Activated B cell treated with CpG ODN at 0.5 μM for 24 hours (primary cell): ENCODE measurements at regions not wholly inside any gene's neighbourhood (a gene's known extent, or its start where the extent isn't known, plus 50 kb on each side); places are given as distances from the start of the nearest gene placed in this dataset.

ENCODE experiments used
- ATAC-seq: fragments of 200-7000 bp; cut with Tn5 transposase; one replicate; pipeline ENCODE4 v1.10.0; 2021; ENCODE audit warnings: low read depth, mild to moderate bottlenecking, moderate library complexity
- CTCF ChIA-PET: fragments of 350-600 bp; sonication (Branson Sonifier 250); formaldehyde crosslinking; loops from one replicate; lab custom pipeline; 2021; ENCODE audit warnings: antibody characterized with exemption; lab: Charles Lee
- POLR2A ChIA-PET: fragments of 350-600 bp; sonication (Branson Sonifier 250); formaldehyde crosslinking; loops from one replicate; lab custom pipeline; 2021; ENCODE audit warnings: antibody characterized with exemption; lab: Charles Lee
- DNase-seq: peaks from one replicate; pipeline ENCODE4 v3.0.0; 2022
- H3K27ac Mint-ChIP-seq: one replicate; pipeline ENCODE4 v1.8.0; 2020; ENCODE audit warnings: mixed read lengths
- H3K27me3 Mint-ChIP-seq: one replicate; pipeline ENCODE4 v1.8.0; 2021; ENCODE audit warnings: mixed read lengths
- H3K36me3 Mint-ChIP-seq: one replicate; pipeline ENCODE4 v1.8.0; 2021; ENCODE audit warnings: low read depth, mixed read lengths
- H3K4me1 Mint-ChIP-seq: one replicate; pipeline ENCODE4 v1.8.0; 2021; ENCODE audit warnings: mixed read lengths
- H3K4me3 Mint-ChIP-seq: one replicate; pipeline ENCODE4 v1.8.0; 2020; ENCODE audit warnings: mild to moderate bottlenecking, mixed read lengths
- H3K9me3 Mint-ChIP-seq: one replicate; pipeline ENCODE4 v1.8.0; 2020; ENCODE audit warnings: mixed read lengths
- CTCF ChIP-seq: fragments of 200-600 bp; IDR thresholded peaks from one replicate; pipeline ENCODE4 v1.8.0; 2022; ENCODE audit warnings: antibody characterized with exemption, mild to moderate bottlenecking
- intact Hi-C: fragments of 100-400 bp; cut with micrococcal nuclease; formaldehyde crosslinking; loops from one replicate; pipeline ENCODE4 v1.15.1; 2024

- Mint-ChIP-seq H3K4me3 (no peak overlapping the region), H3K27ac (no peak overlapping the region), H3K9me3 (peaks cover 7% of the 10 kb centered on the region), H3K4me1 (no peaks in the 10 kb centered on the region), H3K36me3 (no peaks in the 10 kb centered on the region), H3K27me3 (no peaks in the 10 kb centered on the region)
- TF ChIP-seq CTCF: no peak
- intact Hi-C loops: no loop called here
- ATAC-seq: no peak
- DNase-seq: no peak
- POLR2A ChIA-PET: no interaction called here
- CTCF ChIA-PET: no interaction called here
Measured at GRCh38 chr3:139197251-139197650, 146.6 kb upstream of the MRPS22 start.

GRCh38 chr3:139198186-139198585 lies 145.6 kb upstream of the MRPS22 start:
- ChIA-PET CTCF (no interaction called here), POLR2A (no interaction called here)
- Mint-ChIP-seq H3K9me3 (peaks cover 7% of the 10 kb centered on the region), H3K27me3 (no peaks in the 10 kb centered on the region), H3K4me3 (no peak overlapping the region), H3K36me3 (no peaks in the 10 kb centered on the region), H3K27ac (no peak overlapping the region), H3K4me1 (no peaks in the 10 kb centered on the region)
- no peak for DNase-seq
- intact Hi-C loops: no loop called here
- ATAC-seq: no peak
- no peak for TF ChIP-seq CTCF

GRCh38 chr3:139198929-139199328 lies 144.9 kb upstream of the MRPS22 start:
- Mint-ChIP-seq H3K27ac (no peak overlapping the region), H3K9me3 (peaks cover 7% of the 10 kb centered on the region), H3K27me3 (no peaks in the 10 kb centered on the region), H3K4me1 (no peaks in the 10 kb centered on the region), H3K4me3 (no peak overlapping the region), H3K36me3 (no peaks in the 10 kb centered on the region)
- no peak for ATAC-seq
- POLR2A ChIA-PET: no interaction called here
- no peak for DNase-seq
- intact Hi-C loops: no loop called here
- CTCF ChIA-PET: no interaction called here
- no peak for TF ChIP-seq CTCF

GRCh38 chr3:139199421-139200010 lies 144.3 kb upstream of the MRPS22 start:
- ATAC-seq (no peak), DNase-seq (no peak)
- Mint-ChIP-seq H3K4me1 (no peaks in the 10 kb centered on the region), H3K27ac (no peak overlapping the region), H3K9me3 (peaks cover 7% of the 10 kb centered on the region), H3K36me3 (no peaks in the 10 kb centered on the region), H3K27me3 (no peaks in the 10 kb centered on the region), H3K4me3 (no peak overlapping the region)
- intact Hi-C loops: no loop called here
- POLR2A ChIA-PET: no interaction called here
- CTCF ChIA-PET: no interaction called here
- no peak for TF ChIP-seq CTCF

GRCh38 chr3:139201446-139202225 lies 142.2 kb upstream of the MRPS22 start:
- intact Hi-C loops: no loop called here
- Mint-ChIP-seq H3K27ac (no peak overlapping the region), H3K27me3 (no peaks in the 10 kb centered on the region), H3K9me3 (peaks cover 5% of the 10 kb centered on the region), H3K4me1 (no peaks in the 10 kb centered on the region), H3K36me3 (no peaks in the 10 kb centered on the region), H3K4me3 (no peak overlapping the region)
- DNase-seq: no peak
- no peak for ATAC-seq
- ChIA-PET POLR2A (no interaction called here), CTCF (no interaction called here)
- no peak for TF ChIP-seq CTCF
